CD14-positive monocyte (primary cell): ENCODE measurements at regions not wholly inside any gene's neighbourhood (a gene's known extent, or its start where the extent isn't known, plus 50 kb on each side); places are given as distances from the start of the nearest gene placed in this dataset.

Experiments
- DNase-seq, 3 donors: peaks; one replicate each; pipeline ENCODE4 v3.0.0-alpha.2; 2011 to 2022
- H2AFZ ChIP-seq: 2 replicates; pipeline ENCODE4 v1.6.0; 2012; ENCODE audit warnings: mild to moderate bottlenecking, low read depth, low read length, inconsistent platforms; ENCODE audit not compliant: insufficient read depth, poor library complexity, severe bottlenecking
- H3K27ac ChIP-seq, 2 donors: 1 replicate in 1 of 2; 2 replicates in 1 of 2; pipeline ENCODE4 v1.5.1; 2012 to 2013; ENCODE audit warnings: low read length in 2 of 2, control low read depth in 1 of 2, inconsistent platforms in 1 of 2, low read depth in 1 of 2, mild to moderate bottlenecking in 1 of 2
- H3K27me3 ChIP-seq, 2 donors: one replicate each; pipeline versions ENCODE4 v1.6.0 to v1.6.1; 2011 to 2013; ENCODE audit warnings: low read length in 2 of 2; ENCODE audit not compliant: control insufficient read depth in 2 of 2, insufficient read depth in 2 of 2
- H3K36me3 ChIP-seq, 2 donors: replicated peaks in 1 of 2; 1 replicate in 1 of 2; 2 replicates in 1 of 2; pipeline versions ENCODE4 v1.5.1 to v1.6.1; 2012 to 2013; ENCODE audit warnings: low read length in 2 of 2, control low read depth in 1 of 2, inconsistent platforms in 1 of 2, mild to moderate bottlenecking in 1 of 2; ENCODE audit not compliant: insufficient read depth in 2 of 2, control insufficient read depth in 1 of 2
- H3K4me1 ChIP-seq, 2 donors: 1 replicate in 1 of 2; 2 replicates in 1 of 2; pipeline versions ENCODE4 v1.5.1 to v1.6.1; 2012 to 2013; ENCODE audit warnings: low read length in 2 of 2, control low read depth in 1 of 2, inconsistent platforms in 1 of 2, mild to moderate bottlenecking in 1 of 2, moderate library complexity in 1 of 2; ENCODE audit not compliant: insufficient read depth in 2 of 2, control insufficient read depth in 1 of 2
- H3K4me2 ChIP-seq: replicated peaks from 2 replicates; pipeline ENCODE3; 2012; ENCODE audit warnings: low read length, moderate library complexity, mild to moderate bottlenecking; ENCODE audit not compliant: poor library complexity, severe bottlenecking; ENCODE audit errors: extremely low read depth
- H3K4me3 ChIP-seq, 3 experiments: fragments of 200-600 bp in 1 of 3; sonication (generic) in 1 of 3; replicated peaks in 1 of 3; 1 replicate in 2 of 3; 2 replicates in 1 of 3; pipeline ENCODE4 v1.5.1; 2011 to 2013; ENCODE audit warnings: low read length in 3 of 3, mild to moderate bottlenecking in 3 of 3, control low read depth in 2 of 3, low read depth in 2 of 3, inconsistent platforms in 1 of 3, moderate library complexity in 1 of 3
- H3K79me2 ChIP-seq: 2 replicates; pipeline ENCODE4 v1.6.0; 2012; ENCODE audit warnings: mild to moderate bottlenecking, control low read depth, inconsistent platforms, low read length, moderate library complexity; ENCODE audit not compliant: insufficient read depth
- H3K9ac ChIP-seq: 2 replicates; pipeline ENCODE4 v1.6.0; 2017; ENCODE audit warnings: low read length, mild to moderate bottlenecking; ENCODE audit not compliant: insufficient read depth, poor library complexity, severe bottlenecking
- H3K9me3 ChIP-seq, 2 donors: replicated peaks in 1 of 2; 1 replicate in 1 of 2; 2 replicates in 1 of 2; pipeline versions ENCODE4 v1.5.1 to v1.6.1; 2012 to 2013; ENCODE audit warnings: low read length in 2 of 2, control low read depth in 1 of 2; ENCODE audit not compliant: control insufficient read depth in 1 of 2, insufficient read depth in 1 of 2
- H4K20me1 ChIP-seq: 2 replicates; pipeline ENCODE4 v1.6.0; 2012; ENCODE audit warnings: mild to moderate bottlenecking, low read length, control low read depth, moderate library complexity; ENCODE audit not compliant: insufficient read depth
- H3K27ac Mint-ChIP-seq, 7 donors: one replicate each; pipeline ENCODE4 v1.8.0; 2020; ENCODE audit warnings: mild to moderate bottlenecking in 7 of 7, mixed read lengths in 7 of 7, moderate library complexity in 6 of 7, inconsistent platforms in 2 of 7
- H3K27me3 Mint-ChIP-seq, 3 donors: one replicate each; pipeline ENCODE4 v1.8.0; 2021 to 2022; ENCODE audit warnings: low read depth in 3 of 3, mild to moderate bottlenecking in 3 of 3, mixed read lengths in 3 of 3, moderate library complexity in 3 of 3, inconsistent platforms in 1 of 3
- H3K36me3 Mint-ChIP-seq, 2 donors: one replicate each; pipeline ENCODE4 v1.8.0; 2020; ENCODE audit warnings: mixed read lengths in 2 of 2, inconsistent platforms in 1 of 2, mild to moderate bottlenecking in 1 of 2
- H3K4me1 Mint-ChIP-seq: one replicate; pipeline ENCODE4 v1.8.0; 2020; ENCODE audit warnings: mild to moderate bottlenecking, mixed read lengths
- H3K4me3 Mint-ChIP-seq, 2 donors: one replicate each; pipeline ENCODE4 v1.8.0; 2020; ENCODE audit warnings: mild to moderate bottlenecking in 2 of 2, mixed read lengths in 2 of 2, moderate library complexity in 1 of 2
- H3K9me3 Mint-ChIP-seq, 7 donors: one replicate each; pipeline ENCODE4 v1.8.0; 2020 to 2022; ENCODE audit warnings: mixed read lengths in 7 of 7, mild to moderate bottlenecking in 6 of 7, moderate library complexity in 6 of 7, inconsistent platforms in 2 of 7
- CTCF ChIP-seq: fragments of 200-600 bp; IDR thresholded peaks from one replicate; pipeline ENCODE4 v1.8.0; 2022; ENCODE audit warnings: antibody characterized with exemption, mild to moderate bottlenecking
- WGBS: methylation state at CpG from one replicate; pipeline ENCODE4 v1.1.5; 2013; ENCODE audit warnings: missing lambda C conversion rate; ENCODE audit not compliant: insufficient coverage; 5-methylcytosine and 5-hydroxymethylcytosine counted together
- intact Hi-C, 2 donors: fragments of 100-400 bp; cut with micrococcal nuclease; formaldehyde crosslinking; loops; one replicate each; pipeline versions ENCODE4 v1.15.0 to v1.15.1; 2023

- Histone ChIP-seq H3K9ac (no peak overlapping the region), H3K4me2 (no peak overlapping the region), H3K4me1 (no peaks in the 10 kb centered on the region), H4K20me1 (no peaks in the 10 kb centered on the region), H3K27ac (no peak overlapping the region), H3K4me3 (no peak overlapping the region), H3K79me2 (no peaks in the 10 kb centered on the region), H2AFZ (no peak overlapping the region), H3K36me3 (no peaks in the 10 kb centered on the region), H3K9me3 (no peaks in the 10 kb centered on the region), H3K27me3 (no peaks in the 10 kb centered on the region)
- no peaks in the 10 kb centered on the region for H3K36me3 Mint-ChIP-seq
- no peak overlapping the region for H3K4me3 Mint-ChIP-seq
- H3K27me3 Mint-ChIP-seq, result peaks cover 0 to 2% (median 0%) of the 10 kb centered on the region in 3 donors
- no peak overlapping the region for H3K27ac Mint-ChIP-seq
- WGBS, result no CpG with 5 or more reads among the region's 3 CpGs
- peaks cover 6% of the 10 kb centered on the region for H3K4me1 Mint-ChIP-seq
- H3K9me3 Mint-ChIP-seq, result peaks cover 0 to 5% (median 0%) of the 10 kb centered on the region in 7 donors
- no peak for TF ChIP-seq CTCF
- DNase-seq, result no peak
- intact Hi-C loops, result loop anchor here in 1 of 2 donors (5.0 kb wide), 1 partner anchor 39 kb away; no protein-coding TSS in a partner anchor
Measured at GRCh38 chr6:14291331-14291730, 173.8 kb downstream of the CD83 start.

GRCh38 chr6:14292119-14292518, 174.5 kb downstream of the CD83 start:
- no peak overlapping the region for H3K27ac ChIP-seq
- H3K9me3 Mint-ChIP-seq, result peaks cover 0 to 5% (median 0%) of the 10 kb centered on the region in 7 donors

More at GRCh38 chr6:14292119-14292518, 174.5 kb downstream of the CD83 start:
- H3K9ac ChIP-seq, result no peak overlapping the region
- Mint-ChIP-seq H3K27me3 (peaks cover 0 to 2% (median 0%) of the 10 kb centered on the region in 3 donors), H3K4me1 (peaks cover 6% of the 10 kb centered on the region), H3K27ac (no peak overlapping the region), H3K4me3 (no peak overlapping the region), H3K36me3 (no peaks in the 10 kb centered on the region)
- no peaks in the 10 kb centered on the region for H3K79me2 ChIP-seq
- TF ChIP-seq CTCF, result no peak
- no peaks in the 10 kb centered on the region for H3K9me3 ChIP-seq
- H2AFZ ChIP-seq, result no peak overlapping the region
- H3K4me3 ChIP-seq, result no peak overlapping the region
- WGBS, result no CpG with 5 or more reads among the region's 3 CpGs
- no peaks in the 10 kb centered on the region for H3K4me1 ChIP-seq
- no peaks in the 10 kb centered on the region for H3K36me3 ChIP-seq
- H4K20me1 ChIP-seq, result no peaks in the 10 kb centered on the region
- H3K27me3 ChIP-seq, result no peaks in the 10 kb centered on the region
- no peak overlapping the region for H3K4me2 ChIP-seq
- intact Hi-C loops, result loop anchor here in 1 of 2 donors (5.0 kb wide), 1 partner anchor 40 kb away; no protein-coding TSS in a partner anchor
- DNase-seq, result no peak
